Endometrium (tissue), 2 donors: ENCODE measurements at regions not wholly inside any gene's neighbourhood (a gene's known extent, or its start where the extent isn't known, plus 50 kb on each side); places are given as distances from the start of the nearest gene placed in this dataset.

Experiments used
- FAIRE-seq: peaks from 2 replicates; lab custom pipeline; 2012; peaks lifted over from hg19 to GRCh38; lab: Jason Lieb, UNC
- donor health status: control.
- donor health status: control.

DNA sequence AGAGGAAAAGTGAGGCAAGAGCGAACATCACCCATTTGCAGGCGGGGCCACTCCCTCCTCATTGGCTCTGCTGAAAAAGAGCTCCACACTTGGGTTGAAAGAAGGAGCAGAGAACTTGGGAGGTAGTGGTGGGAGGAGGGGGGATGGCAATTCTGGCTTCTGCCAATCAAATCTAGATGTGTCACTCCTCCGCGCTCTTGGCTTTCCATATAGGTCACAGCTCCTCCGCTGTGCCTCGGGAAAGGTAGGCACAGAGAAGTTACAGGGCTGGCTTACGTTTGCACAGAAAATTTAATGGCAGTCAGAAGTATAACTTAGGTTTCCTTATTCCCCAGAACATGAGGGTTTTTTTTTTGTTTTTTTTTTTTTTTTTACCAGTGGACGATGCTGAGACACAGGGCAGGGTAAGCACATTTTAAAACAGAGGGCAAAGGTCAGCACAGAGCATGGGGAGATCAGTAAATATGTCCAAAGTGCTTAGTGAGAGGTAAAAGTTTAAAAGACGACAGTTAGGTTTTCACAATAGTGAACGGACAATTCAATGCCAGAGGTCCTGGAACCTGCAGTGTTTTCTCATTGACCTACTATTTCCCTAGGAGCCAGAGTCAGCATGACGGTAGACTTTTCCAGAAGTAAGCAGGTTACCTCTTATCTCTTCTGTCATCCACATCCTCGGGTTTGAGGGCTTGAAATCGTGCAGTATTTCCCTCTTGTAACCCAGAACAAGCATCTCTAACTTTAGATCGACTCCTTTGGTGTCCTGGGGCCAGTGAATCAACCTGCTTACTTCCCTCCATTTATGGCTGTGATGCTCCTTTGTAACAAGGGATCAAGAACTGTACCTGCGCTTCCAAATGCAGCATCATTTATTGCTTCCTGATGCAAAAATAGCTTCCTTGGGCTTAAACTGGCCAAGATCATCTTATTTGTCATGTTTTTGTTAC is 258.9 kb upstream of the PROX1 start:
- no peak for FAIRE-seq

DNA sequence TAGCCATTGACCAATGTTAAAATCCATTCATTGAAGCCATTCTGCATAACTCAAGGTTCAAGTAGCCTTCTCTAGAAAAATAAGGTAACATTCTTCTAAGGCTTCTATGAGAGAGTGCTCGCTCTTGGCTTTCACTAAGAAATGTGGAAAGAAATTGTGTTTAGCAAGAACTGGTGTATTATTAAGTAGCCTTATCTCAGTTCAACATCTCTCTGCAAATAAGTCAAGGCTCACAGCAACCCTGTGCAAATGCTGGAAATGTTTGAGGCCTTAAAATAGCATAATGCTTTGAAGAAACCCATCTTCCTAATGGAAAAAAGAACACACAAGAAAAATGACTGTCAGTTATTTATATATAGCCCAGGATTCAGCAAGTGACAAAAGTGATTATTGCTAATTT is 254.1 kb upstream of the PROX1 start:
- FAIRE-seq, result no peak

DNA sequence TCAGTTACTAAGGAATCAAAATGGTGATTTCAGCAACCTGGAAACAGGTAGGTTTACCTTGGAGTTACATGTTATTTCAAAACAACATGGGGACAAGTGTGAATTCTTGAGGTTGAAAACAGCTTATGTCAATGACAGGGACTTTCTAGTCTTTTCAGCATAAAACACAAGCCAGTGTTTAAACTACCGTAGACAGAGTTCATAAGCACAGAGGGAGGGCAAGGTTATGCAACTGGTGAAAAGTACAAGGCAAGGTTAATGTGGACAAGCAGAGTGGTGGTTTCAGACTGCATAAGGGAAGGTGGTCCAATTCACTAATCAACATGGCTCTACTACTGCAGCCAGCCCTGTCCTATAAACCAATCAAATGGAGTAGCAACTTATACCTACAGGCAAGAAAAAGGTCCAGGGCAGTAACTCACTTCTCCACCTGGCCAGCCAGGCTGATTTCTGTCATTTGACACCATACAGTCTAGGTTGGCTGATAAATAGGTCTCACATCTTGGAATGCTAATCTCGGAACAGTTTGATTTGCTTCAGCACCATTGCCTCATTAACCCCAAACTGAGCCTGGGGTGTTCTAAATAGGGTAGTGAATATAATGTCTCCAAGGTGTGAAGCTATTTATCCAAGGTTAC is 250.3 kb upstream of the PROX1 start:
- no peak for FAIRE-seq

DNA sequence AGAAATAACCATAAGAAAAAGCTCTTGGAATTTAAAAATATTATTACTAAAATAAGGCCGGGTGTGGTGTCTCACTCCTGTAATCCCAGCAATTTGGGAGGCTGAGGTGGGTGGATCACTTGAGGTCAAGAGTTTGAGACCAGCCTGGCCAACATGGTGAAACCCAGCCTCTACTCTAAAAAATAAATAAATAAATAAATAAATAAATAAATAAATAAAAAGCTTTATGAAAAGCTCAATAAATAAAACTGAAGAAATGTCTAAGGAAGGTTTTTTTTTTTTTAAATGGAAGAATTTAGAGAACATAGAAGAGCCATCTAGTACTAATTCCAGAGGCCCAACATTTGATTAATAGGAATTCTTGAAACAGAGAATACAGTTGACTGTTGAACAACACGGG is 249.1 kb upstream of the PROX1 start:
- no peak for FAIRE-seq

DNA sequence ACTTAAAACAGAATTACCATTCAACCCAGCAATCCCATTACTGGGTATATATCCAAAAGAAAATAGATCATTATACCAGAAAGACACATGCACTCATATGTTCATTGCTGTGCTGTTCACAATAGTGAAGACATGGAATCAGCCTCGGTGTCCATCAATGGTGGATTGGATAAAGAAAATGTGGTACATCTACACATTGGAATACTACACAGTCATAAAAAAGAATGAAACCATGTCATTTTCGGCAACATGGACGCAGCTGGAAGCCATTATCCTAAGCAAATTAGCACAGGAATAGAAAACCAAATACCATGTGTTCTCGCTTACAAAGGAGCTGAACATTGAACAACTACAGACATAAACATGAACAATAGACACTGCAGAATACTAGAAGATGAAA is 244.8 kb upstream of the PROX1 start:
- no peak for FAIRE-seq

DNA sequence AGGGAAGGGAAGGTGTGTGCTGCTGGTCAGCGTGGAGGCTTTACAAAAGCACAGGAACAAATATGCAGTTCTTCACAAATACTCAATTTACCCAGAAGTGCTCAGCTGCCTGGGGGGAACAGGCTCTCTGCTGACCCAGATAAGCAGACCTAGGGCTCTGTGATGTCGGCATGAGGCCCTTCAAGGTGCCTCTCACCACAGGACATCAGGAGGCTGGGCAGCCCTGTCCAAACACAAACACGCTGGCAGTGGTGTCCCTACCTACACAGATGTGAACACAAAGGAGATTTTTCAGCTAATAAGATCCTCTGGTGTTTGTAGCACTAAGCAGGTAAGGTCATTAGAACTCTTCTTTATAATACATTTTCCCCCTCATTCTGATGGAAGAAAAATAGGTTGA is 243.0 kb upstream of the PROX1 start:
- FAIRE-seq, result no peak

DNA sequence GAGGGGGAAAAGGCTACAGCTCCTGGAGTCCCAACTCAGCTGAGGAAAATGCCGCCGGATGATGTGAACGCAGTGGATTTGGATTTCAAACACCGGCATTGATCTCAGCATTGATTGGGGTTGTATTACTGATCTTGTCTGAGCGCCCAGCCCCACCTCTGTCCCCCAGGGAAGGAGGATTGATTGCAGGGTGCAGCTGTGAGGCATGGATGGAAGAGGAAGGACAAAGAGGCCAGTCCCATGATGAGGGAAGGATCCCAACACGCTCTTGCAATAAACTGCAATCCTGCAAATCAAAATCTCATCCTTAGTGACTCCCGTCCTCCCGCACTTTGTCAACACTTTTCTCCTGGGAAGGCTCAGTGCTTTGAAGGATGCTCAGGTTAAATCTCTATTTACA is 242.3 kb upstream of the PROX1 start:
- no peak for FAIRE-seq

DNA sequence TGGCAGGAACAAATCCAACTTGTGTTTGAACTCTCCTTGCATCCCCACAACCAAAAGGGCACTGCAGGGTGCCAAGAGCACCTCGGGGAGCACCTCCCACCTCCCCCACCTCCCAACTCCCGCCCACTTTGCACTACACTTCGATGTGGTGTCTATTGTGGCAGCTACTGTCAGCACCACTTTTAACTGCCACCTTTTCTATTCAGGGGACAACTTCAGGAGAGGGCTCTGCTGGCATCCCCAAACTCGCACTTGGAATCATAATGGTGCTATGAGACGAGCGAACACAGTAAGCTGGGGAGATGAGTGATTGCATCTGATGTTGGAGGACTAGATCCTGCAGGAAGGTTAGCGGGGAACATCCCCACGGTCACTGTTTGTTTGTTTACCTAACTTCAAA is 238.2 kb upstream of the PROX1 start:
- no peak for FAIRE-seq

DNA sequence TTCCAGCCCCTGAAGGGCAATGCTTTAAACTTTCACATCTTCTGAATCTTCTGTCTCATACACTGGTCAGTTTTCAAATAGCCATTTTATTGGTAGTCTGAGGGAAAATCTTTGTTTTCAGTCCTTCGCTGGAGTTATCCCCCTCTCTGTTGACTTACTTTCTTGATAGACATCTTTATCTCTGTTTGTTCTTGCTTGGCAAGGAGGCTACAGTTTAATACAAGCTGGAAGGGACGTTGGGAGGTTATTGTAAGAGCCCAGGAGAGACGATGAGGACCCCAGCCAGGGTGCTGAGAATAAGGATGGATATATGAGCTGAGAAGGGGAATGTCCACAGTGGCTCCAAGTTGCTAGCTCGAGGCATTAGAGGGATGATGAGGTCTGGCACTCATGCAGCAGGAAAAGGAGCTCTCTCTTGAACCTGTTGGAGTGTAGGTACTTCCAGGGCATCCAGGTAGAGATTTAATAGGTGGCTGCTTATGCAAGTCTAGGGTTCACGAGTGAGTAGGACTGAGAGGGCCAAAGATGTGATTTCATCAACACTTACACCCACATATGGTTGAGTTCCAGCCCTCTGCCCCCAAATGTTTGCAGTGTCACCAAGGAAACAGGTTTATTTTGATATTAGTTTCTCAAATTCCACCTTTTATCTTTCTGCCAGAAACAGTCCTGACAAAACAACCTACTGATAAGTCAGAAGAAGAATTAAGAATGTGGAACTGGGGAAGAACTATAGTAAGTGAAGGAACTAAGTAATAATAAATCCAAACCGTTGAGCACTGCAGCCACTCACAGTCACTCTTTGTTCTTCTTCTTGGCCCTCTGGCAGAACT is 237.3 kb upstream of the PROX1 start:
- FAIRE-seq, result no peak

DNA sequence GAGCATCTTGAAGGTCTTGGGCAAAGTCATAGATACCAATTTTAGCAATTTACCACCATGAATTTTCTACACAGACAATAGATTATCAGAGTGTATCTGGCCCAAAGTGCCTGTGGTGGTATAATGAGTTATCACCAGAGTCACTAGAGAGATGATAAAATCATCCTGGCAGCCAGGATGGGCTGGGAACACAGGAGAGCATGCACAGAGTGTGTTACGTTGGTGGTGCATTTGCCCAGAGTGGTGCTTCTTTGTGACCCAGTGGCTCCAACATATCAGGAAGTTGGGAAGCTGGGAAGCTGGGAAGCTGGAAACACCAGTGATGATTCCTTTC is 236.7 kb upstream of the PROX1 start:
- no peak for FAIRE-seq

DNA sequence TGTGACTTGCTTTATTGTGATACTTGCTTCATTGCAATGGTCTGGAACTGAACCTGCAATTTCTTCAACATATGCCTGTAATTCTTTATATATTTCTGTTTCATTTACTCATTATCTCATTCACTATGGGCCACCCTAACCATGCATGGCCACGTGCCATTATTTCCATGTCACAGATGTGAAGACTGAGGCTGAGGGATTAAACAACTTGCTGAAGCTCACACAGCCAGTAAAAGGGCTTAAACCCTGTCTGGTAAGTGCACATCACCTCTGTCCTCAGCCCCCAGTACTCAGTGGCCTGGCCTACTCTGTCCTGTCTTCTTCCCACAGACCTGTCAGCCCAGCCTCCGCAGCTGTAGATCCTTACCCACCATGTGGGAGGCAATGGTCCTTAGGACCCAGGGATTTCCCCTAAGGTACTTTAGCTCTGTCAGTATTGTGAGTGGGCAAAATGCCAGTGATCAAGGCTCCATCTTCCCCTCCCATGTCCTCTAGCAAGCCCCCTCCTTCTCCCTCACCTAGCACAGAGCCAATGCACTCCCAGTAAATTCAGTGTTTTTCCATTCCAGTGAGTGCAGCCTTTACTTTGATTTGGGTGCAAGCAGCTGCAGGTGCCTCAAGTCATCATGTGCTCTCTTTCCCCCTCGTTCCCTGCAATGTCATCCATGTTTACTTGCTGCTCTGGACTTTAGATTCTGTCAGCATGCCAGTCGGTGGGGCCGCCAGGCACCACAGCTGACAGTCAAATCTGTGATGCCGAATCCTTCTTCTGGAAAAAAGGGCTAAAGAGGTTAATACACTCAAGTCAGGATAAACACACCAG is 228.2 kb upstream of the PROX1 start:
- FAIRE-seq, result no peak

DNA sequence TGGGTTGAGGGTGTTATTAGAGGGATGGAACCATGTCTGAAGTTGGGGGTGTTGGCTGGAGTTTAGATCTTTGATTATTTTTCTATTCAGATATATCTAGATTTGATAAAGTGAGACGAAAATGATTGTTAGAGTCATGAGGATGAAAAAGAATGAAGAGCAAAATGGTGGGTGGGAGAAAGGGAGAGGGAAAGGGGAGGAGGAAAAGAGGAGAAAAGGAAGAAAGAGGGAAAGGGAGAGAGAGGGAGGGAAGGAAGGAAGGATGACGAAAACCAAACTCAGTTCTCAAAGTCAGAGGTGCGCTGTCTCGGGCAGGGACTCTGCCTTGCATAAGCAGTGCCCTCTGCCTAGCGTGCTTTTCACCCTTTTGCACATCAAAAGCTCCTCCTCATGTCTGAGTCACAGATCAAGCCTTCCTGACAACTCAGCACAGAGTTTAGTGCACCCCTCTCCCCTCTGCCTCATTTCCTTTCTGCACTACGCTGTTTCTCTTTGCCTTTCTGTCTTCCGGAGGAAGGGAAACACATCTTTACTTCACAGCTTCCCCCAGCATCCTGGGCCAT is 225.8 kb upstream of the PROX1 start:
- FAIRE-seq, result no peak

DNA sequence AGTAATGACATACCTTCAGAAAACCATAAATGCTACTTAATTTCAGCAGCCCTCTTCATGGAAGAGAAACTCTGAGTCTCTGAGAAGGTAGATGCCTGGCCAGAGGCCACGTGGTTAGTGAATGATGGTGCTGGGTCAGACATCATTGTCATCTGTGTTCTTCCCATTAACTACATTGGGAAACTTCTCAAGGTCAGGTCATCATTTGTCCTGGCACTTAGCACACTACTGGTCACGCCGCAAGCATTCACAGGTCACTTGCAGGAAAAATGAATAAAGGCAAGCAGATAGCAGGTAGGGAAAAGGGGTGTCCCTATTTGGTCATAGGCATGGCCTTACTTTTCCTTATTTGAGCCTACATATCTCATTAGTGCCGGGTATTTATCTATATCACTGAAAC is 220.1 kb upstream of the PROX1 start:
- FAIRE-seq, result no peak

DNA sequence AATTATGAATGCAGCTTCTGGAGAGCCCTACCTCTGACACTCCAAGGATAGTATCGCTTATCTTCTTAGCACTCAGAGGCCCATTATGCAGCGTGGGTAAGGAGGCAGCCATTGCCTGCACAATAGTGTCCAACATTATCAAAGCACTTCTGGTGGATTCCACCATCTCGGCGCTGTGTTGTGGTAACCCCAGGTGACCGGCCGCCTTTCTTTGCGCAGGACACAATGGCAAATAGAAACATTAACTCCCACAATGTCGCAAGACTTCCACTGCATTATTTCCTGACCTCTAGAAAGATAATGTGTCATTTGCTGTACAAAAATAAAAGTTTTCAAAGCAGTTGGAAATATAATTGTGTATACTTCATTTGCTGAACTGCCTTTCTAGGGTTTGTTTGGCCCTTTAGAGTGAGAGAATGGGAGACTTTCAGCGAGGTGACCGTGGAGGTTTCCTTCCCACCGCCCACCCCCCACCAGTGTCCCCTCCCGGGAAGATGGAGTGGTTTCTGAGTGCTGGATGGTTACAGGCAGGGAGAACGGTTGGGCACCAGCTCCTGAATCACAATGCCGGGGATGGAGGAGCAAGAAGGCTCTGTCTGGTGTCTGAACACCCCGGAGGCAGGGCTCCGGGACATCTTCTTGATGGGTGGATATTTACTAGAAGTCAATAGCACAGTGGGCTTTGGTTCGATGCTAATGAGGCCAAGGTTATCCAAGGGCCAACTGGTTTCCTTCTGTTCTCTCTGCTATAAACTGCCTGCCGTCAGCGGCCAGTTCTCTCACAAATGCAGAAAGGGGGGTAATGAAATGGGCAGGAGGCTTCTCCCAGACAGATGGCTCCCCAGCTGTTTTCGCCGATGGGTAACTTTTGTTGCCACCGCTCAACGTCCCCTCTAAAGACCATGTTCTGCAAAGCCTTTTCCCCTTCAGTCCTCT is 215.4 kb upstream of the PROX1 start:
- no peak for FAIRE-seq

DNA sequence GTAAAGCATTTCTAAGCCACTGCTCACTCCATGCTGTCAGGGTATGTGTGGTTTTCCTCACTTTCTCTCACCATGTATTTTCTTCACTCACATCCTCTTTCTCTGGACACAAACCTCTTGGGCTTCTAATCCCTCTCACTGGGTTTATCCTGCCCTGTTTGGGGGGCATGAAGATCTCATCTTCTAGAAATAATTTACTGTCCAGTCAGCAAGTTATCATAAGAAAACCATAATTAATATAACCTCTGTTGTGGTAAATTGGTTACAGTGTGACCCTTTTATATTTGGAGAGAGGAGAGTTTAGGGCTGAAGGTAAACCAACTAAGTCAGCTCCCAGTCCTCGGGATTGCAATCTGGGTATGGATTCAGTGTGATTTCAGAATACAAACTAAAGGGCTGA is 213.8 kb upstream of the PROX1 start:
- FAIRE-seq, result no peak

DNA sequence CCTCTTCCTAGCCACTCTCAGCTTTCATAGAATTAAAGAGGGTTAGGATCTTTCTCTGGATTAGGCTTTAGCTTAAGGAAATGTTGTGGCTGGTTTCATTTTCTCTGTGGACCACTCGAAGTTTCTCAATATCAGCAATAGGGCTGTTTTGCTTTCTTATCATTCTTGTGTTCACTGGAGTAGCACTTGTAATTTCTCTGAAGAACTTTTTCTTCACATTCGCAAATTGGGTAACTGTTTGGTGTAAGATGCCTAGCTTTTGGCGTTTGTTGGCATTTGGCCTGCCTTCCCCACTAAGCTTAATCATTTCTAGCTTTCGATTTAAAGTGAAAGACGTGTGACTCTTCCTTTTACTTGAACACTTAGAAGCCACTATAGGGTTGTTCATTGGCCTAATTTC is 210.8 kb upstream of the PROX1 start:
- no peak for FAIRE-seq

DNA sequence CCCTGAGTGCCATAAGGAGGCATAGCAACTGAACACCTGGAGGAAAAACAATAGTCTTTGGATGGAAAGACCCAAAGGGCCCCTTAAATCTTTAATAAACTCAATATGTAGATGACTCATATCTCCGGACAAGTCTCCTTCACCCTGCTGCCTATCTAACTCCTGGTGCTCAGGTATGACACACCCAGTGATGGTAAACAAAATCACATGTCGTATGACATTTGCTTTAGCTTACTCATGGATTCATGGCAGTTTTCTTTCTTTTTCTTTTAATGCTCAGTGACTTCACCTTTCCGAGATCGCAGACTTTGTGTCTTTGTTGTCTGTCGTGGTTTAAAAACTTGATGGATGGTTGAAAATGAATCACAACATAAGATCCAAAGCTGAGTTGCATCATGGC is 208.5 kb upstream of the PROX1 start:
- no peak for FAIRE-seq

DNA sequence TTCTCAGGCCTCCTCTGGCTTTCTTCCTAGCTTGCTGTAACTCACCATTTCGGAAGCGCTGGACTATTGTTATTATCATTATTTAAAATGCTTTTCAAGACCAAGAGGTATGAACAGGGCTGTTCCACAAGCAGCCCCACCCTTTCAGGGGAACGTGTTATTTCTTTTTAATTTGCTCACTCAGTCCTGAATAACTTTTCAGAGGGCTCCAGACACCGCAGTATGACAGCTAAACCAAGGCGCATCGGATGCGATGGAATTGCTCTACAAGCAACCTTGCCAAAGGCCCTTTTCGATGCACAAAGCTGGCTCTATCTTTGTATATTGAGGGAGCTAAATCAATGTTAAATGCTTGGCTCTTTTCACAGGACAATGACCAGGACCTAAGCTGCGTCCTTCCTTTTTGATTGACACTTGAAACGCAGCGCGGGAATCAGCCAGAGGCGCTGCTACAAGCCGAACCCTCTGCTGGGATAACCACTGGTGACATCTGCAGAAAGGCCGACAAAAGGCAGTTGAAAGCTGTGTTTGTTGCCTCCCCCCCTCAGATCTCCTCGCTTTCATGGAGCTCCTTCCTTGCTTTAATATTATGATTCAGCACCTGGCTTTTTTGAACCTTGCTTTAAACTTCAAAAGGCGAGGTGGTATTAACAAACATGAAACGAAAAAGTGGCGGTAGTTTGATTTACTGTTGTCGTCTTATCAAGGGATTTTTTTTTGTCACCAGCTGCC is 204.7 kb upstream of the PROX1 start:
- FAIRE-seq, result no peak

DNA sequence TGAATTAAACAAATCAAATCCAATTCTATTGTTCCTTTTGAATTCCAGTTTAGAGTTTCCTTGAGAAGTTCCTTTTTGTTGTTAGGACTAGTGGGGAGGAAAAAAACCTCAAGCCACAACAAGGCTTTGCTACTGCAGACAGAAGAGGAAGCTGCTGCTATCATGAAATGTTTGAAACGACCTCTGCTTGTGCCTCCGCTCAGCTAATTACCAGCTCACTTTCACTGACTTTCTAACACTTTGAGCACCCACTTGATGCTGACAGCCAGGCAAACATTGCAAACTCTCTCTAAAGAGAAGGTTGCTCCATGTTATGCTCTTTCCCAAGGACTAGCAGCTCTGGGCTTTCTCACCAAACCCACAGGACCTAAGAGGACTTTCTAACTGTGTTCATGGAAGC is 203.9 kb upstream of the PROX1 start:
- no peak for FAIRE-seq

DNA sequence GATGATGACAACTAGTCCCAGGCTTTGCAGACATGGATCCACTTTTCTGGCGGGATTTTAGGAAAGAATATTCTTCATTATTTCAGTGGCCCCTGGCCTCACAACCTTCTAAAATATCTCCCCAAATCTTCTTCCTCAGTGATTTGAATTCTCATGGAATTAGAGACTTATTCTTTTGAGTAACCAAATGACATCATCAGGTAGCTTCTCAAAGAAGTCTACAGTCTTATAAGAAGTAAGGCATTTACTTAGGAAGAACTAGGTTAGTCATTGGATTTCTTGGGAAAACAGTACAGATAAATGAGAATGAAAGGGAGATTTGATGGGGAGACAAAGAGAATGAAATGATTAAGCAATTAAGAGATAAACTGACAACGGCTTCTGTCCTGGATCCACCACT is 201.1 kb upstream of the PROX1 start:
- no peak for FAIRE-seq
